ENCODE measurements at regions not wholly inside any gene's neighbourhood (a gene's known extent, or its start where the extent isn't known, plus 50 kb on each side); places are given as distances from the start of the nearest gene placed in this dataset.

- H3K4me2 ChIP-seq (ENCODE audit: low read length) = no peak overlapping the region
- H3K4me3 Mint-ChIP-seq (ENCODE audit: unreplicated experiment) = no peak overlapping the region
- no peak overlapping the region for H2AFZ ChIP-seq (ENCODE audit: low read depth, low read length)
- H3K27ac ChIP-seq (ENCODE audit: low read depth, low read length) = no peak overlapping the region
- H3K4me1 ChIP-seq (ENCODE audit: insufficient read depth, low read length) = no peaks in the 10 kb centered on the region
- H3K27ac Mint-ChIP-seq (ENCODE audit: unreplicated experiment) = no peak overlapping the region
- H3K9me3 ChIP-seq (ENCODE audit: insufficient read depth, low read depth, low read length) = no peaks in the 10 kb centered on the region
- no peaks in the 10 kb centered on the region for H3K36me3 Mint-ChIP-seq (ENCODE audit: low read depth, unreplicated experiment)
- TF ChIP-seq CTCF (IDR thresholded peaks at IDR 0.05; ENCODE audit: insufficient read depth, low read depth, low read length) = no peak
- no peak for TF ChIP-seq EZH2 (IDR thresholded peaks at IDR 0.05; ENCODE audit: insufficient read depth, low read length)
- FAIRE-seq (no peak), DNase-seq (ENCODE audit: low read depth) (no peak)
- peaks cover 75% of the 10 kb centered on the region for H3K27me3 Mint-ChIP-seq (ENCODE audit: low read depth, unreplicated experiment)
- H4K20me1 ChIP-seq (ENCODE audit: insufficient read depth, low read length) = no peaks in the 10 kb centered on the region
- H3K9me3 Mint-ChIP-seq (ENCODE audit: unreplicated experiment) = peaks cover 11% of the 10 kb centered on the region
- H3K9ac ChIP-seq (ENCODE audit: low read length) = no peak overlapping the region
- no peaks in the 10 kb centered on the region for H3K79me2 ChIP-seq (ENCODE audit: insufficient read depth, low read length)
- H3K4me3 ChIP-seq (ENCODE audit: insufficient read depth, low read depth, low read length) = no peak overlapping the region
- peaks cover 18% of the 10 kb centered on the region for H3K27me3 ChIP-seq (ENCODE audit: insufficient read depth, low read length)
- H3K4me1 Mint-ChIP-seq (ENCODE audit: low read depth, unreplicated experiment) = no peaks in the 10 kb centered on the region
- H3K36me3 ChIP-seq (ENCODE audit: insufficient read depth, low read length) = no peaks in the 10 kb centered on the region
Measured at GRCh38 chr11:119932828-119933562, 204.0 kb upstream of the NECTIN1 start.

GRCh38 chr11:119928047-119928446 lies 199.0 kb upstream of the NECTIN1 start:
- no peak overlapping the region for H3K9ac ChIP-seq (ENCODE audit: low read length)
- H3K27me3 ChIP-seq (ENCODE audit: insufficient read depth, low read length) = peaks cover 15% of the 10 kb centered on the region
- H3K79me2 ChIP-seq (ENCODE audit: insufficient read depth, low read length) = no peaks in the 10 kb centered on the region
- Mint-ChIP-seq H3K36me3 (ENCODE audit: low read depth, unreplicated experiment) (no peaks in the 10 kb centered on the region), H3K4me3 (ENCODE audit: unreplicated experiment) (no peak overlapping the region), H3K9me3 (ENCODE audit: unreplicated experiment) (peaks cover 15% of the 10 kb centered on the region), H3K4me1 (ENCODE audit: low read depth, unreplicated experiment) (no peaks in the 10 kb centered on the region), H3K27ac (ENCODE audit: unreplicated experiment) (no peak overlapping the region), H3K27me3 (ENCODE audit: low read depth, unreplicated experiment) (peaks cover 75% of the 10 kb centered on the region)
- no peaks in the 10 kb centered on the region for H3K36me3 ChIP-seq (ENCODE audit: insufficient read depth, low read length)
- TF ChIP-seq CTCF (IDR thresholded peaks at IDR 0.05; ENCODE audit: insufficient read depth, low read depth, low read length) (no peak), EZH2 (IDR thresholded peaks at IDR 0.05; ENCODE audit: insufficient read depth, low read length) (no peak)
- no peak overlapping the region for H2AFZ ChIP-seq (ENCODE audit: low read depth, low read length)
- no peak for DNase-seq (ENCODE audit: low read depth)
- H3K4me2 ChIP-seq (ENCODE audit: low read length) = no peak overlapping the region
- H4K20me1 ChIP-seq (ENCODE audit: insufficient read depth, low read length) = no peaks in the 10 kb centered on the region
- no peaks in the 10 kb centered on the region for H3K9me3 ChIP-seq (ENCODE audit: insufficient read depth, low read depth, low read length)
- no peak overlapping the region for H3K4me3 ChIP-seq (ENCODE audit: insufficient read depth, low read depth, low read length)
- FAIRE-seq = no peak
- H3K27ac ChIP-seq (ENCODE audit: low read depth, low read length) = no peak overlapping the region
- H3K4me1 ChIP-seq (ENCODE audit: insufficient read depth, low read length) = no peaks in the 10 kb centered on the region

- Mint-ChIP-seq H3K36me3 (ENCODE audit: low read depth, unreplicated experiment) (peaks cover 2% of the 10 kb centered on the region), H3K27ac (ENCODE audit: unreplicated experiment) (no peak overlapping the region), H3K27me3 (ENCODE audit: low read depth, unreplicated experiment) (peaks cover 75% of the 10 kb centered on the region), H3K4me3 (ENCODE audit: unreplicated experiment) (no peak overlapping the region), H3K9me3 (ENCODE audit: unreplicated experiment) (peaks cover 16% of the 10 kb centered on the region), H3K4me1 (ENCODE audit: low read depth, unreplicated experiment) (no peaks in the 10 kb centered on the region)
- DNase-seq (ENCODE audit: low read depth) = no peak
- Histone ChIP-seq H3K4me3 (ENCODE audit: insufficient read depth, low read depth, low read length) (no peak overlapping the region), H3K9ac (ENCODE audit: low read length) (no peak overlapping the region), H3K79me2 (ENCODE audit: insufficient read depth, low read length) (no peaks in the 10 kb centered on the region), H4K20me1 (ENCODE audit: insufficient read depth, low read length) (no peaks in the 10 kb centered on the region), H3K36me3 (ENCODE audit: insufficient read depth, low read length) (no peaks in the 10 kb centered on the region), H3K27ac (ENCODE audit: low read depth, low read length) (no peak overlapping the region), H2AFZ (ENCODE audit: low read depth, low read length) (no peak overlapping the region), H3K4me2 (ENCODE audit: low read length) (no peak overlapping the region), H3K4me1 (ENCODE audit: insufficient read depth, low read length) (no peaks in the 10 kb centered on the region), H3K9me3 (ENCODE audit: insufficient read depth, low read depth, low read length) (no peaks in the 10 kb centered on the region), H3K27me3 (ENCODE audit: insufficient read depth, low read length) (peaks cover 22% of the 10 kb centered on the region)
- no peak for TF ChIP-seq CTCF (IDR thresholded peaks at IDR 0.05; ENCODE audit: insufficient read depth, low read depth, low read length)
- TF ChIP-seq EZH2 (IDR thresholded peaks at IDR 0.05; ENCODE audit: insufficient read depth, low read length) = no peak
- FAIRE-seq = no peak
Measured at GRCh38 chr11:119924017-119924416, 195.0 kb upstream of the NECTIN1 start.

All from astrocyte (in vitro differentiated cells and primary cell).